GM12874 (cell line): ENCODE measurements at regions not wholly inside any gene's neighbourhood (a gene's known extent, or its start where the extent isn't known, plus 50 kb on each side); places are given as distances from the start of the nearest gene placed in this dataset.

ENCODE experiments used
- CTCF ChIP-seq: IDR thresholded peaks from 2 replicates; pipeline ENCODE4 v1.5.1; 2011; ENCODE audit warnings: low read depth, mild to moderate bottlenecking, control low read depth, low read length, moderate library complexity; ENCODE audit not compliant: insufficient read depth

- no peak for TF ChIP-seq CTCF
Observed at GRCh38 chr2:6370753-6371551, 494.8 kb downstream of the CMPK2 start.

GRCh38 chr2:6372317-6372901 lies 493.3 kb downstream of the CMPK2 start:
- TF ChIP-seq CTCF: no peak

- no peak for TF ChIP-seq CTCF
Observed at GRCh38 chr2:6381326-6381725, 484.4 kb downstream of the CMPK2 start.

- TF ChIP-seq CTCF: no peak
Observed at GRCh38 chr2:6384341-6384740, 481.4 kb downstream of the CMPK2 start.

- no peak for TF ChIP-seq CTCF
Observed at GRCh38 chr2:6392354-6392753, 473.4 kb downstream of the CMPK2 start.

GRCh38 chr2:6392966-6393365 lies 472.7 kb downstream of the CMPK2 start:
- no peak for TF ChIP-seq CTCF

- TF ChIP-seq CTCF: no peak
Observed at GRCh38 chr2:6393819-6394218, 471.9 kb downstream of the CMPK2 start.
